ENCODE measurements at regions not wholly inside any gene's neighbourhood (a gene's known extent, or its start where the extent isn't known, plus 50 kb on each side); places are given as distances from the start of the nearest gene placed in this dataset.
"Not testable (repeated sequence)": the region's sequence is repeated elsewhere in the genome, so short reads cannot be mapped to it uniquely, and the experiment has no call there.

DNA sequence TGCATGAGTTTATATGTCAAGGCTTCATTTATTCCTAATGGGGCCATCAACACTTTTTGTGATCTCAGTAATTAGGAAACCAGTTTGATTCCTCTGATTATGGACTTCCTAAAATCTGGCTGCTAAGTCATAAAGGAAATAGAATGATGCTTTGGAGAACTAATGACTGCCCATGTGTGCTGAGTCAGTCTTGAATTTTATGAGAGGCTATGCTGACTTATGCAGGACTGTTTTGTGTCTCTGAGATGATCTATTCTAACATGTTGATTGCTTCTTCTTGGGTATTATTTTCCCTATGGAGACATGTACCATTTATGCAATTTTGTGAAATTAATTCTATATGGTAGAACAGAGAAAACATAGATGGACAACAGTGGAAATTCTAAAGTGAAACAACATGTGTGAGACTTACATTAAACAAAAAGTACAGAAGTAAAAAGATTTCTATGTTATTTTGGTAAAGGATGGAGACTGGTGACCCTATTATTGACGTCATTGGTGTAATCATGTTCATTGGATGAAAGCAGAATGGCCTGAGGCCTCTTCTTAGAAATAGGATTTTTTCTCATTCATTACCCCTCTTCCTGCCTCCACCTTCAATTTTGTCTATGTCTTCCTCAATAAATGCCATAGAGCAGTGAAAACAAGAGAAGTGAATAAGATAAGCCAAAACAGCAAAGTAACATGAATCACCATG lies 1658.2 kb upstream of the PIK3C3 start:
- DNase-seq, result no peak

DNA sequence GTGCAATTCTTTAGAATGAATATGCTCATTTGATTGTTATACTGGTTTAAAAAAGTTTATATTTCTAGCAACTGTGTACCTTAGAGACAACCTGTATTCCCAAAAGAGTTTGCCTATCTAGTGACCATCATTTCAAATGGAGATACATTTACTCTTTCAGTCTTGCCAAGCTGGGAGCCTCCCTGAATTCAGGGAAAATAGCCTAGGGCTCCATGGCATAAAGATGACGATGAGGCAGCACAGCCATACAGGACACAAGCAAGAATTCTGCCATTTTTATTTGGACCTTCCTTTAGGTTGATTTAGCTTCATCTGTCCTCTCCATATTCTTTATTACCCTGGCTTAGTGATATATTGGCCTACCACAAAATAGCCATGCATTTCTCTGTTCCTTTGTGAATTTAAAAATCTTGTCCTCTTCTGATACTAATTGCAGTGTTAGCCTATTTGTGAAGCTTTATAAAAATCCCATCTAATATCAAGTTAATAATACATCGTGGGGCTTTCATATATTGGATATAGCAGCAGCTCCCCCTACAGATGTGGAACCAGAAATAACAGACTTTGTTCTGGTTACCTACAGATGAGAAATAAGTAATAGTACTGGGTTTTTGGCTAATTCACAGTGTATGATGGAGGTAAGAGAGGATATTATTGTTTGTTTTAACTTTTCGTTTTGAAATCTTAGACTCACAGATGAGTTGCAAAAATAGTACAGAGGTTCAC lies 1661.9 kb upstream of the PIK3C3 start:
- DNase-seq, result no peak

DNA sequence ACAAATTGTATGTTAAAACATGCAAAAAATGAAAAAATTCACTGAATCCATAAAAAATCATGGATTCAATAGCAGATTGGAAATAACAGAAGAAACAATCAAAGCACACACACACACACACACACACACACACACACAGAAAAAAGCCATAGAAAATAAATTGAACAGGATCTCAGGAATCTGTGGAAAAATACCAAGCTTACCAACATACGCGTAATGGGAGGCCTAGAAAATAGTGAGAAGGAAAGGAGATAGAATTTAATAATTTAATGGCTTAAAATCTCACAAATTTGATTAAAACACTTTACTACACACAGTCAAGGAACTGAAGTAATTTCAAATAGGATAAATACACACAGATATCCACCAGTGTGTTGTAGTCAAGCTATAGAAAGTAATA lies 1671.5 kb upstream of the PIK3C3 start:
- DNase-seq, result no peak

DNA sequence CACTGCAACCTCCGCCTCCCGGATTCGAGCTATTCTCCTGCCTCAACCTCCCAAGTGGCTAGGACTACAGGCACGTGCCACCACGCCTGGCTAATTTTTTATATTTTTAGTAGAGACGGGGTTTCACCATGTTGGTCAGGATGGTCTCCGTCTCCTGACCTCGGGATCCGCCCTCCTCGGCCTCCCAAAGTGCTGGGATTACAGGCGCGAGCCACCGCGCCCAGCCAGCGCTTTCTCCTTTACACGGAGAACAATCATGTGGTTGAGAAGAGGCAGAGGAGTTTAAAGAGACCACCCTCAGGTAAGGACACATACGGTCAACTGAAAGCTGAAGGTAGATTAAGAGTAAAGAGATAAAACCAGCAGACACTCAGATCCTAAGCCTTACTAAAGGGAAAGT lies 1673.7 kb upstream of the PIK3C3 start:
- not testable (repeated sequence) for DNase-seq

DNA sequence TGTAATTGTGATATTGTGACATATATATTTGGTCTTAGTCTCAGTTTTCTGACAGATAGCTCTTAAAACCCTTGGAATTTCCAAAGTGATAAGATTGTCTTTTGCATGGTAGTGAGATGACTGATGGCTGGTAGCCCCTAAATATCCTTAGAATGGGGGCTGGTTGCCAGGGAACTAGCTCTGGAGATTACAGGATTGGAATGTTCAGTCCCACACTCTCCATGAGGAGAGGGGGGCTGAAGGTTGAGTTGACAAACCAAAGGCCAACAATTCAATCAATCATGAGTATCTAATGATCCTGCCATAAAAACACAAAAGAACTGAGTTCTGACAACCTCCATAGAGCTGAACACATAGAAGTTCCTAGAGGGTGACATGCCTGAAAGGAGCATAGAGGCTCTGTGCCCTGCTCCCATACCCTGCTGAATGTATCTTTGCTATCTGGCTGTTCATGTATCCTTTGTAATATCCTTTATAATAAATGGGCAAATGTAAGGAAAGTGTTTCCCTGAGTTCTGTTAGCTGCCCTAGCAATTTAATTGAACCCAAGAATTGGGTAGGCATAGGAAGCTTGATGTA lies 1680.3 kb upstream of the PIK3C3 start:
- DNase-seq, result no peak

DNA sequence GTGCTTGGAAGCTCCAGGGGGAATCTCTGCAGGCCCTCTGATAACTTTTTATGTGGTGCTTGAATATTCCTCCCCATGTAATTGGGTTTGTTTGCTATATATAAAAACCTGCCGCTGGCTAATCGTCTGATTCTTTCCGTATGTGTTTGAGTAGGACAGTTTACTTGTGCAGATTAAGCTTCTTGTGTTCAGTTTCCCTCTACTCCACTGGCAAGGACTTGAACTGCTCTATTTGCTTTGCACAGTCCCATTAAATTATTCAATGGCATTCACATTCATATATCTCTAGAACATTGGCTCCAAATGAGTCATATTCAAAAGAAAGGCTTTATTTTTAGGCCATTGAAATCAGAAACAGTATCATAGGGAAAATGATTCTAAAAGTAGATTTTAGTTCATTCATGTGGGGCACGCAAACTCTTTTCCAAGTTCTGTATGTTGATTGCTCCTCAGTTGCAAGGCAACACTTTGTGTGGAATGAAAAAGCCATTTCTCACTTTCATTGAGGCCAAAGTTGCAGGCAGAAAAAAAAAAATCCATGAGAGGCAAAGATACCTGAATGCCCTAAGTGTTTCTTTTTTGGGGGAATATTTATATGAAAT lies 1682.3 kb upstream of the PIK3C3 start:
- no peak for DNase-seq

DNA sequence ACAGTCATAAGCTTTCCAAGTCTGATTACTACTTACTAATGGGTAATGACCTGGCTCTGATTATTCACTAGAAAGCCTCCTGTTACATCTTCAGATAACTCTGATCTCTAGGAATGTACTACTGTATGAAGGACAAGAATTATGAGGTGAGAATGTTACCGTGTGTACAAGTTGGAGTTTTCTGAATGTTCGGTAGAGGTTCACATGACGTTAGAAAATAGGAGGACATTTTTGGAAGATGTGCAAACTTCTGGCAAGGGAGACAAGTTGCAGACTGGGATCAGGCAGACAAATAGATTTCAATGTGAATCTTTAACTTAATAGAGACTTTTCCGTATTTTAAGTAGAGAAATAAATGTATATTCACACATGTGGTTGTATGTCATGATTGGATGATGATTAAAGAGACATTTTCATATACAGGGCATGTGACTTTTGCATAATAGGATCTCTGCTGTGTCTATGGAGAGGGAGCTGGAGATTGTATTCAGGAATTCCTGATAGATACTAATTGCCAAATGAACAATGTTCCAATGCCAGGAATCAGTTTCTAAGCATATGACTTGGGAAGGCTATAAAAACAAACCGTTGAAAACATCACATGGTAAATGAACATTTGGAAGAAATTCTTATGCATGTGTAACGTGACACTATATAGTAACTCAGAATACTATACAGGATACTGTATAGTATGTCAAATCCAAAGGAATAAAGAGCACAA lies 1695.8 kb upstream of the PIK3C3 start:
- DNase-seq, result no peak

DNA sequence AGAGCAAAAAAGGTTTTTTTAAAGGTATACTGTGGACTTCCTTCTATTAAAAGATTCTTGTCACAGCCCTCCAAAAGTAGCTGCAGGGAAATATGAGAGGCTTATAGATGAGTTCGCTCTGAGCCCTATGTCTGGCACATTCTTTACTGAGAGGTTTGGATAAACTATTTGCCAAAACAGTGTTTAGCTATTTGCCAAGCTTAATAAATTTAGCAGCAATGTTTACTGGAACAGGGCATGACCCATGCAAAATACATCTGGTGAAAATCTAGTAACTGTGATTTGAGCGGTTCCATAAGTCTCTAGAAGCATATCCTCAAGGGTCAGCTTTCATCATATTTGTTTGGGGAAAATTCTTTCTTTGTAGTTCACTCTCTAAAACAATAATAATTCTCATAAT lies 1696.7 kb upstream of the PIK3C3 start:
- no peak for DNase-seq

DNA sequence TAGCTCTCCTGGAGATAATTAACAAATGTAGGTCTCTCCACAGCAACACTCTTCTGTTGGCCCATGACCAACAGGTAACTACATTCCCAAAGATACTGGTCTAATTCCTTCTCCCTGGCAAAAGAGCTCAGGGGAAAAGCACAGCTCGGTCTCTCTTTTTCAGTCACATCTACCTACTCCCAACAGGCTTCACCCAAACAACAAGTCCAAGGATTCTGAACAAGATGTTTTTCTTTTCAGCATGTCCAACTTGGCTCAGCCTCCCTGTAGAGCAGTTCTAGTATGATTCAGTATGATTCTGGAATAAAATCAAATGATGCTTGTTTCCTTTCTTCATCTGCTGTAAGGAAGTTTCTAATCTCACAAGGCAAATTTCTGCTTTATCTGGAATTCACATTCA lies 1704.8 kb upstream of the PIK3C3 start:
- peak in 1 of 2 donors; percentile 6 for DNase-seq

DNA sequence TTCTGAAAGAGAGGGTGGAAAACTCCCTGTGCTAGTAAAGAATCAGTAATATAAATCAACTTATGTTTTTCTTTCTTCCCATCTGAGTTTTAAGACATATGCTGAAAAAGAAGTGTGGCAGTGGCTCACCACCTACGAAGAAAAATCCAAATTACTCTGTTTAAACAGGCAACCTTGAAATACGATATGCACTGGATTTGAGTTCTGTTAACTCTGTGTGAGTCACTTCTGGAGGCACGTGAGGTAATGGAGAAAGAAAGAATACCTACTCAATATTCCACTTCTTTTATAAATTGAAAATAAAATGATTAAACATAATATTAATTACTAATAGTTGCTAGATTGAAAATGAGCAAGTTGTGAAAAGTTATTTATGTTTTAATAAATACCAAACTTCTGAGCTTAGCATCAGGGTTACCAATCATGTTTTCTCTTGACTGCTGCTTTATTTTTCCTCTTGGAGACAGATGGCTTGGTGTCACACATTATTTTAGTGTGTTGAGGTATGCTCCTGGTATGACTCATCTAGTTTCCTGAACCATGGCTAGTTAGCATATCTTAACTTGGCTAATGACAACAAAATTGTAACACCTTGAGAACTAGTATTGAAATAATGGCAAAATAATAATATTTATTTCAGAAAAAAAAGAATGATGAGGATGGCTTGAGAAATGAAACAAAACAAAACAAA lies 1705.5 kb upstream of the PIK3C3 start:
- no peak for DNase-seq

DNA sequence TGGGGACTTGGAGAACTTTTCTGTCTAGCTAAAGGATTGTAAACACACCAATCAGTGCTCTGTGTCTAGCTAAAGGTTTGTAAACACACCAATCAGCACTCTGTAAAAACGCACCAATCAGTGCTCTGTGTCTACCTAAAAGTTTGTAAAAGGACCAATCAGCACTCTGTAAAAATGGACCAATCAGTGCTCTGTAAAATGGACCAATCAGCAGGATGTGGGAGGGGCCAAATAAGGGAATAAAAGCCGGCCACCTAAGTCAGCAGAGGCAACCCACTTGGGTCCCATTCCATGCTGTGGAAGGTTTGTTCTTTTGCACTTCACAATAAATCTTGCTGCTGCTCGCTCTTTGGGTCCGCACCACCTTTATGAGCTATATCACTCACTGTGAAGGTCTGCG lies 1709.4 kb upstream of the PIK3C3 start:
- not testable (repeated sequence) for DNase-seq

DNA sequence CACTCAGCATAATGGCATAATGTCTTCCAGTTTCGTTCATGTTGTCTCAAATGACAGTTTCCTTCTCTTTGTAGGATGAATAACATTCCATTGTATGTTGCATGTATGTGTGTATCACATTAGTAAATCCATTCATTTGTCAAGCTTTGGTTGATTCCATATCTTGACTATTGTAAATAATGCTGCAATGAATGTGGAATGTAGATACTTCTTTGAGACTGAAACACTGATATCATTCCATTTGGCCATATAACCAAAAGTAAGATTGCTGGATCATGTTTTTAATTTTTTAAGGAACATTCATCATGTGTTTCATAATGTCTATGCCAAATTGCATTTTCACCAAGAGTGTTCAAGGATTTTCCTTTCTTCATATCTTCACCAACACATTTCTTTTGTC lies 1711.4 kb upstream of the PIK3C3 start:
- no peak for DNase-seq

DNA sequence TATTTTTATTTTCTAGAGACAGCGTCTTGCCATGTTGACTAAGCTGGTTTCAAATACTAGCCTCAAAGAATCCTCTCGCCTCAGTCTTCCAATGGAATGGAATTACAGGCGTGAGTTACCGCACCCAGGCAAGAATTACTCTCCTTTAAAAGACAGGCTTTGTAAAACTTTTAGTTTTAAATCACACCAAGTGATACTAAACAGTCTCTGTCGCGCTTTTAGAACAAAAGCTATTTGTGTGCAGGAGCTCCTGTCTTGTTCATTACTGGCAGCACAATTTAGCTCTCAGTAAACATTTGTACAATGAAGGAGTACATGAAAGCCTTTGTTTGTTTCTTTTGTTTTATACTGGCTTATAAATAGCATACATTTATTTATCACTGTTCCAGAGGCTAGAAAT lies 1719.2 kb upstream of the PIK3C3 start:
- no peak for DNase-seq

DNA sequence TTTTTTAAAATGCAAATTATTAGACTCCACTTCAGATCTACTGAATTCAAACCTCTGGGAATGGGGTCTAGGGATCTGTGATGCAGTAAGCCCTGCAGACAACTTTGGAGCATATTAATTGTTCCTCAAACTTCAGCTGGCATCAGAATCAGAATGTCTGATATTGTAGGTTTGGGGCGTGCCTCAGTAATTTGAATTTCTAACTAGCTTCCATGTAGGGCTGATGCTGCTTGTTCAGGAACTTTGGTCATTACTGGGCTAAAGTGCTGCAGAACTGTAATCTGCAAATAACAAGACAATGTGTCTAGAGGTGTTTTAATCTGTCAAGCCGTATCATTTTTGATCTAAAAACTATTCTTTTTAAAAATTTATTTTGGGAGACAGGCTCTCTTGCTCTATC lies 1719.7 kb upstream of the PIK3C3 start:
- no peak for DNase-seq

DNA sequence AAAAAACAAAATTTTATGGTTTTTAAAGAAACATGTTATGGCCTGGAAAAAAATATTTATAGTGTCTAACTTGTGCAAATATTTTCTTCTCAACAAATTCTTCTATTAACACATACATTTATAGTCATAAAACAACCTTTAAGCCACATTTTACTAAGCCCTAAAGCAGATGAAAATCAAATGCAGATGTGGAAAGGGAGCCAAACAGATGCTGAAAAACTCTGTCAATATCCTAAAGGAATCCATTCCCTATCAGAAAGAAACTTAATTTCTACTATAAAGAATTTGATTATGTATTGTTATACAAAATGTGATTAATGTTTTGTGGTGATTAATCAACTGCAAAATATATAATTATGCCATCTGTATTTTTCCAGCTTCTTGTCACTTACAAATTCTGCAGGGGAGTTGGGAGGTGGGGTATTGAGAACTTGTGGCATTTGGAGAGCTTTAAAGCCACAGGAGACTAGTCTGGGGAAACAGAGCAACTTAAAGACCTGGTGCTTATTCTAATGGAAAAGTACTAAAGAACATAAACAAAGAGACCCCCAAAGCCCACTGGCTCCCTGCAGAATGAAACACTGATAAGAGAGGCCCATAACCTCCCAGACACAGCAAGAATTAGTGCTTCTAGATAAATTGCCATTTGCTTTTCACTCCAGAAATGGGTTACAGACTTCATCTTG lies 1721.0 kb upstream of the PIK3C3 start:
- DNase-seq, result no peak

DNA sequence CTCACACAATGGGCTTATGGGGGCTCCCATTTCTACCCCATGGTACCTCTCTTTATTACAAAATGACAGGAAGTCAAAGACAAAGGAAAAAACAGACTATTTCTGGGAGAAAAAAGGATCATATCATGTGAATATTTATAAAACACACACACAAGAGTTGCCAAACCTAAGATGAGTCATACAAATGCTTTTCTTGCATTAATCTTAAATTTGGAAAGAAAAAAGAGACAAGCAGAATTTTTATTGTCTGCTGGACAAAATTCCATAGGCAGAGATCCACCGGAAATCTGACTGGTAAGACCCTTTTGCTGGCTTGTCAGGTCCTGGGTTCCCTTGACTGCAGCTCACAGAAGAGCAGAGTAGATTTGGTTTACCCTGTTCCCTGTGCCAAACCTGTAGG lies 1732.3 kb upstream of the PIK3C3 start:
- no peak for DNase-seq

DNA sequence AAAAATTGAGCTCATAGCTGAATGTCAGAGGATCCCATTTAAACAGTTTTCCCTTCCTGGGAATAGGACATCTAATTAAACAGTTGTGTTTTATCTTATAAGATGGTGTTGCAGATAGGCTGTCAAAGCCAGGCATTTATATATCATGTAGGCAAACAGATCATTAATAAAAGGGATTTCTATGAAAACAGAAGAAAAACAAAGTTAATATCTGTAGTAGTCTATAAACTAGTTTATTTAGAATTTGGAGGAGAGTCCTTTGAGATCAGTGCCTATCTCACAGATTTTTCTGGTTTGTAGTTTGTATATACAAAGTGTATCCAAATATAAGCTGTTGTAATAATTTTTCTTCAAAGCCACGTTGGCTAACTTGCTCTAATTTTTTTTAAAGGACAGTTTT lies 1738.2 kb upstream of the PIK3C3 start:
- DNase-seq, result no peak

DNA sequence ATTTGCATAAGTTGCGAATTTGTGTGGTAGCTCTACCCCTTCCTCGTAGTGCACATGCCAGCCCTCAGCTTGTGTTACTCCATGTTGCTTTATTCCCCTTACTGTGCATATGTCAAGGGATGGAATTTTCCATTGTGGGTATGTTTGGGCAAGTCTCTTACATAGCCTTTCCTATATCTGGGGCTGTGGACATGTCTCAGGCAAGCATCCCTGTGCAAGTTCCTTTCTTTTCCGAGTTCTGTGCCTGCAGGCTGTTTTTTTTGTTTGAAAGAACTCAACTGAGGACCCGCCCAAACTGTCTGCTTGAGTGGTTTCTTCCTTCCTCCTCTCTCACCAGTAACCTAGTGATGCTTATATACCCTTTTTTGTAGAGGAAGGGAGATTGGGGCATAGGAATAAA lies 1739.1 kb upstream of the PIK3C3 start:
- DNase-seq, result no peak

DNA sequence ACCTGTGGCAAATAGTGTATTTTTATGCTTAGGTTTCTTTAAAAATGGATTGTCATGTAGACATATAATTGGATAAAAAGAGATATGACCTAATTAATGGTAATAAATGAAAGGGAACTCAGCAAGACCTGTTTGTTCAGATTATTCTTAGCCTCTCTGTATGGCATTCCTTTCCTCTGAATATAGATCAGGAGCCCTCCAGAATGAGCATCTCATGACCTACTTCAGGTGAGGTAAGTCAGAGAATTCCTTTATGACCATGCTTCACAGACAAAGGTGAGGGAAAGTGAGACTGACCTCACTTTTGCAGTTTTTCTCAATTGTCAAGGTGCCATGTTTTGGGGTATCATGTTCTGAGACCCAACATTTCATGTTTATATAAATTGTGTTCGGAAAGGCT lies 1744.3 kb upstream of the PIK3C3 start:
- DNase-seq, result no peak

DNA sequence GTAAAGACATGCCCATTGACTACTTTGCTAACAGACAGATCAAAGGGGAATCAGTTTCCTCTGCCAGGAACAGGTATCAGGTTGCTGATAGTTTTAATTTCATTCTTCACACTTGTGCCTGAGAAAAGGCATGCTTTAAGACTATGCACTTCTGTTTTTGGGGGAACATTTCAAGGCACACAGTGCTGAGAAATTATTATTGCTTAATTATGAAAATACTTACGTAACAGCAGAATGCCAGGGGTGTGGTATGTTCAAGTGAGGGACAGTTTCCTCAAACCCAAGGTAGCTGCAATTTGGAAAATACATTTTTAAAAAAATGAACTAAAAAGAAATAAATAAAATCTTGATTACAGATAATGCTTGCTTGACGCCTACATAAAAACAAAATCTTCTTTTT lies 1746.1 kb upstream of the PIK3C3 start:
- DNase-seq, result no peak

DNA sequence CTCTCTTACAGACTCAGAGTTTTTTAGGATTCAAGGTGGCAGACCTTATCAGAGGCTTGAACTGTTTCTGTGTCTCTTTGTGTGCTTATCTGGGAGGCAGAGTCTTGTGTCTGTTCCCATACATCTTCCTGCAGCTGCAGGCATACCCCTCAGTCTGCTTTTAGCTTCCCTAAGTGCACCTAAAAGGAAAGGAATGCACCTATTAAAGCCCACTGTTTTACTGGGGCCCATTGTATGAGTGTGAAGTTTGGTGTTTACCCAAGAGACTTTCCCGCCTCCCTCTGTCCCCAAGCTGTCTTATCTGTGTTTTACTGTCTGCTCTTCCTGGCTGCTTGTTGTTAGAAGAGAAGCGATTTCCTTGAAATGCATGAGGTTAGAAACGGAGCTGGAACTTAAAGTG lies 1757.3 kb upstream of the PIK3C3 start:
- DNase-seq, result no peak

DNA sequence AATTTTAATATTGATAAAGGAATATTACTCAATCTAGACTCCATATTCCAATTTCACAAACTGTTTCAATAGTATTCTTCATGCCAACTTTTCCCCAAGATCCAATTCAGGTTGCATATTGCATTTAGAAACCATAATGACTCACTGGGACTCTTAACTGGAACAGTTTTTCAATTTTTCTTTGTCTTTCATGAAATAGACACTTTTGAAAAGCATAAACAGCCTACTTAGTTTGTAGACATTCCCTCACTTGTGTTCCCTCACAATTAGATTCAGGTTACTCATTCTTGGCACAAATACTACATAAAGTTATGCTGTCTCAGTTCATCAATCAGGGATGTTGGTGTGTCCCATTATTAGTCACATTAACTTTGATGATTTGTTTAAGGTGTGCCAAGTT lies 1768.4 kb upstream of the PIK3C3 start:
- DNase-seq, result no peak

Data from hippocampal formation (tissue), 2 donors.